ENCODE measurements at regions not wholly inside any gene's neighbourhood (a gene's known extent, or its start where the extent isn't known, plus 50 kb on each side); places are given as distances from the start of the nearest gene placed in this dataset.
"Not testable (repeated sequence)": the region's sequence is repeated elsewhere in the genome, so short reads cannot be mapped to it uniquely, and the experiment has no call there.

DNA sequence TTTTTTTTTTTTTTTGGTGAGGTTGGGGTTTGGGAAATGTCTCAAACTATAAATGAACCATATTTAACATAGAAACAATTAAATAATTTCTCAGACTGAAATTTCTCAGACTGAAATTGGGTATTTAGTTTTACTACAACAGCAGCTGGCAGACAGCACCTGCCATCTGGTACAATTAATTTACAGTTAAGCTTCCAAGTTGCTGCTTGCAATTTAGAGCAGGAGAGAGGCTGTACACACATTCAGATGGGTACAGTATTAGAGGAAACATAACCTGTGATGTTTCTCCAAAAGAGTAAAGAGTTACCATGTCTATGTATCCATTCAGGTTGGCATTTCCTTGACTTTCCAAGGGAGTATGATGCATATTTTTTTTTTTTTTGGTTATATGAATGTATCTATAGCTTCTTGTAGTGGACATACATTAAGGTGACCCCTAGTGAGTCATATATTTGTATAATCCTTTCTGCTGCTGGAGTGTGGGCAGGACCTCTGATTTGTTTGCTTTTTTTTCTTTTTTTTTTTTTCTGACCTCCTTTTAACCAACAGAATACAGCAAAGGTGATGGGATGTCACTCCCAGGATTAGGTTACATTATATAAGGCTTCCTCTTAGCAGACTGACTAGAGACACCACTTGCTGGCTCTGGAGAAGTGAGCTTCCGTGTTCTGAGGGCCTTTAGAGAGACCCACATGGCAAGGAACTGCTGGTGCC lies 201.7 kb downstream of the PTH2R start:
- DNase-seq, result no peak

DNA sequence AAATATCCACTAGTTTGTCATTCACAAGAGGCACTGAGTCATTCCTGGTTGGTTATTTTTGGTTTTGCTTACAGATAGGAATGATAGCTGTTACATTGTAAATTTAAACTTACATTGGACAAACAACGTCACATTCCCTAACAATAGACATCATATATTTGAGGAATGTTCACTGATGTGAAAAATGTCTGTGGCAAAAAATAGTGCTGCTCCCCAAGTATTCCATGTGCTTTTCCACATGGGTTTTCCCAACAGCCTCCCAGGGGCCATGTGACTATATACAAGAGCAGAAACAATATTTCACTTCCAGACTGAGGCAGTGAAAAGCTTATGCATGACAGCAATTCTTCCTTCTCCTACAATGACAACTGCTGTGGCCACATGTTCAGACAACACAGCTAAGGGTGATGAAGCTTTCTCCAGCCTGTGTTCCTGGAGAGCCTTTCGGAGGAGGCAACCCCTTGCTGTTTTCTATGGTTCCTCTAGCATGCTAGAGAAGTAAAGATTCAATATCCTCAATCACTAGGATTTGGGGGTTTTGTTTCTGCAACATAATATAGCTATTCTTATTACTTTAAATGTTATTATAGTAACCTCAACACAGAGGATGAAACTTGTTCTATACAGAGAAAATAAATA lies 202.7 kb downstream of the PTH2R start:
- DNase-seq, result no peak

DNA sequence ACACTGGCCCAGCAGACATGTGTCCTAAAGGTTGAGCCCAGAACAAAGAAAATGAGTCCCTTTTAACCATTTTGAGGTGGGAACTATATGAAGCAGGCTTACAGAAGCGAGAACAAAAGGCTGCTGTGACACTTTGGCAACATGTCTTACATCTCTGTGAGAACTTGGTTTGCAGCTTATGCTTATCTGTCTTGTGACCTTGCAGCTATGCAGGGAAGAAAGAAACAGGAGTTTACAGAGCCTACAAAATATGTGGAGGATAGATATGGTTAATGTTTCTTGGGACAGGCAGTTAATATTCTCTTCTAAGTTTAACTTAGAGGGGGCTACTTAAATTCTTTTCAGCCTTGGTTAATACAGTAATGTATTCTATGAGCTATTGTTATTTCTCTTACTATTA lies 209.1 kb downstream of the PTH2R start:
- not testable (repeated sequence) for DNase-seq

DNA sequence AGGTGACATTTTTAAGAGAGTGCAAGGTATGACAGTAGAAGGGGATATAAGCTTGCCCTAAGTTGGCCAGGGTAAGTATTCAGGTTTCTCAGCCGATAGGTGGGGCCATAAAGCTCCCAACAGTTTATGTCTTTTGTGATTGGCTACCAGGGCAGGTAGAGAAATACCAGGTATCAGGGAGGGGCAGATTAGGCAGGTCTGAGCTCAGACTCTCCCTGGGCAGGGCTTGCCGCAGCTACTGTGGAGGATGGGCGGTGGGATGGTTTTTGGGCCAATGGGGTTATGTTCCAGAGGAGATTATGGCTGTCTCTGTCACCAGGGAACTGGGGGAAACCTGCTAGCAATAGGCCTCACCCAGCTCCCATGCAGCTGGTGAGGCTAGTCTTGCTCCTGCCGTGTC lies 211.6 kb downstream of the PTH2R start:
- no peak for DNase-seq

DNA sequence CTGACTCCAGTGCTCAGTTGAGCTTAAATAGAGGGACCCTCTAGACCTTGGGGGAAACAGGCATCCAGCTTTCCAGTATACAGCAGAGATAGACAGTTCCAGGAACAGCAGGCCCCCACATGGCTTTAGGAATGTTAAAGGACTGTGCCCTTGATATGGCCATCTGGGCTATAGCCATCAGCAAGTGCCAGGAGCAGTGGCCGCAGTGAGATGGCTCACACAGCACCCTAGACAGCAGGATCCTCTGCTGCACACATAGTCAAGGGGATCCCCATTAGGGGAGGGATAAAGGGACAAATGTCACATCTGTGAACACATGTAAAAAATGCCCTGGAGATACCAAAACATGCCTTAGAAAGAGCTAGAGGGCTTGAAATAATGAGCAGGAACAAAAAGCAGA lies 213.4 kb downstream of the PTH2R start:
- DNase-seq, result no peak

DNA sequence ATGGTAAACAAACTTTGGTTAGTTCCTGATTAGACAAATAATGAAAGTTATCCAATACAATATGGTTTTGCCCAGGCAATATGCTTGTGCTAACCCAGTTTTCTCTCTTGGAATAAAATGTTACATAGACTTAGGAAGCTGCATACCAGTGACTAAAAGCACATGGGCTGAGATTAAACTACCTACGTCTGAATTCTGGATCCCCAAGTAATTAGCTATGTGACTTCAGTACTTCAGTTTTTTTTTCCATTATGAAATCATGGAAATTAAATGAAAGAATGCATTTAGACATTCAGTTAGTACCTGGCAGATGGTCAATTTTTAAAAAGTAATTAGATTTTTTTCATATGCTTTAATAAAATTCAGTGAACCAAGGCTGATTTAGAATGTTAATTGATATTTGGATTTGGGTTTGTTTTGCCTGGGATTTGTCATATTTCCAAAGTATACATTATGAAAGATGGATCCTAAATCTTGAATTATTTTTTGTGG lies 213.9 kb downstream of the PTH2R start:
- no peak for DNase-seq

DNA sequence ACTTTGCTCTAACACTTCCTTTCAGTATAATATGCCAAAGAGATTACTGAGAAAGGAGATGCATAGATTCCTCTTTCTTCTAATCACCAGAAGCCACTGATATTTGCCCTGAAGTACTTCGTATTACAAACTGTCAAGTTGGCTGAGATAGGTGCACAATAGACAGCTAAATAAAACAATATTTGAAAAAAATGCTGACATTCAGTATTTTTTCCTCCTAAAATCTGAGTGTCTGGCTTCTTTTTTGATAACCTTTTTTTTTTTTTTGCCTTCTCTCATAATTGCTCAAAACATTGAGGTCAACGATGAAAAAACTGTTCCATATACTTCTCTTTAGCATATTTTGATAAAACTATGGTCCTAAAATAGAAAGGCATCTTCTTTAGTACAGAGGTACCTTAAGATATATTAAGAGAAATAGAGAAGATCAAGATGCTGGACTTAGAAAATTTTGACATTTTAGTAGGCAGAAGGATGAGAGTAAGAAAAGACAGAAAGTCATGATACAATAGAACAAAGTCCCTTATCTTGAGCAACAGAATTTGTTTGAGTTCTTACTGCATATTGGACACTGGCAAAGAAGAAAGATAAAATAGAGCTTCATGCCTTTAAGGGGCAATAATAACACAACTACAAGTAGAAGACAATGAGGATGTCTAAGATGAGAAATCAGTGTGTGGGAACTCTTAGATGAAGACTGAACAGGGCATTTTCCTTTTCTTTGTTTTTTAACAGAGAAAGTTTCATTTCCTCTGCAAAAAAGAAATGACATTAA lies 220.7 kb downstream of the PTH2R start:
- no peak for DNase-seq

DNA sequence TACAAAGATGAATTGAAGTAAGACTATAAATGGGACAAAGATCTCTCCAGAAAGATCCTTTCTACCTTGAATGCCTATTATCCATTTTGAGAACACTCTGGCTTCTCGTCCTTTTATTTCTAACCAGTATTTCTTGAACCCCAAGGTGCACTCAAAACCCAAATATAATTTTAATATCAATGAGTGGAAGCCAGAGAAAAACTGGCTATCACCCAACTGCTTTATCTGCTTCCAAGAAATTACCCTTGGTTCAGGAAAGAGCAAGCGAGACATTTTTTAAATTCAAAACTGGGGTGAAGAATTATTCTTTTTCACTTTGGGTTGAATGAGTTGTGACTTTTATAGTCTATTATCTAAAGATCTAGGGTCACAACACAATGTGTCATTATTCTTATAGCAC lies 221.3 kb downstream of the PTH2R start:
- DNase-seq, result no peak

DNA sequence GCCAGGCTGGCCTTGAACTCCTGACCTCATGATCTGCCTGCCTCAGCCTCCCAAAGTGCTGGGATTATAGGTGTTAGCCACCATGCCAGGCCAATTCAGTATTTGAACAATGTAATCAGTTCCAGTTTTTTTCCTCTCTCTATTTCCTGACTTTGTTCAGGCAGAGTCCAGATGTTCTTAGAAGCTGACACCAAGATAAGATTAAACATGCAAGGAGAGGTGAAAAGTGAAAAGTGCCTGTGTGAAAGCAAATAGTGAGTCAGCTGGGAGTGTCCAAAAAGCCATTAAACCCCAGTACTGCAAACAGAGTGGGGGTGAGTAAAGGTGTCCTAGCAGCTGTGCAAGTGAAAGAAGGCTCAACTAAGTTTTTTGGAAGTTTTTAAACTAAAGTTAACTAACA lies 231.5 kb downstream of the PTH2R start:
- DNase-seq, result no peak

DNA sequence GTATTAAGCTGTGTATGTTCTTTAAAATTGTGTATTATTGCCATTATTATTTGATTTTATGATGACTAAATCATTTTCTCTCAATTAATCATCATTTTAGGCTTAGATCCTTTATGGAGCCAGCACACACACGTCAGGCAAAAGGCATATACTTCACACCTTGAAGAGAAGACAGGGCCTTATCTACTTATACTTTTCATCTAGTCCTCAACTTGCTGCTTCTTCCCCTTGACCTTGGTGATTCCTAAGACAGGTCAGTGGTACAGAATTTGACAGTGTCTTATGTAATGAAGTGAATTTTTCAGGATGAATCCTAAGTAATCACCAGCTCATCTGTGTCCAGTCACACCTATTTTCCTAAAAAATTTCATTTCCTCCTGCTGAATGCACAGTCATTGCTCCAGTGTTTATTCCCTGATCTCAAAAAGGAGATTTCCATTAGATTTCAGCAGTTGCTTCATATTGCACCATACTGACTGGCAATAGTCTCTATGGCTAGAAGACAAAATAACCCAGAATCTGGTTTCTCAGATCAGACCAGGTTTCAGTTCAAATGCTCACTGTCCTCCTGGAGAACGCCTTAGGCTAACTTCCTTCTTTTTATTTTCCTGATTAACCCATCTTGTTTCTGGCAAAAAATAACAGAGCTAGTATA lies 235.7 kb downstream of the PTH2R start:
- DNase-seq, result no peak

DNA sequence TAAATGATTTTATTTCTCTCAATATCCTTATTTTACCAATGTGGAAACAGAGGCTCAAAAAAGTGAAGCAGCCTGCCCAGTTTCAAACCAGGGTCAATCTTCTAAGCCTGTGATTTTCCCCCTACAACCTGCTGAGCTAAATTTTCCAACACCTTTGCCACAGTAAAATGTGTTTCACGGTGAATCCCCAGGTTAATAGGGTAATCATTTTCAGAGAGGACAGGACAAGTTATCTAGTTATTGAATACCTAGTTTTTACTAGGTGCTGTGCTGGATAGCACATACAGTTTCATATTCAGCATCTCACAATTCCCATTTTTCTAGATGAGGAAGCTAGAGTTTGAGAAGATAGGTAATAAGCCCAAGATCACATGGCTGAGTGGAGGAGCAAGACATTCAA lies 236.6 kb downstream of the PTH2R start:
- DNase-seq, result no peak

DNA sequence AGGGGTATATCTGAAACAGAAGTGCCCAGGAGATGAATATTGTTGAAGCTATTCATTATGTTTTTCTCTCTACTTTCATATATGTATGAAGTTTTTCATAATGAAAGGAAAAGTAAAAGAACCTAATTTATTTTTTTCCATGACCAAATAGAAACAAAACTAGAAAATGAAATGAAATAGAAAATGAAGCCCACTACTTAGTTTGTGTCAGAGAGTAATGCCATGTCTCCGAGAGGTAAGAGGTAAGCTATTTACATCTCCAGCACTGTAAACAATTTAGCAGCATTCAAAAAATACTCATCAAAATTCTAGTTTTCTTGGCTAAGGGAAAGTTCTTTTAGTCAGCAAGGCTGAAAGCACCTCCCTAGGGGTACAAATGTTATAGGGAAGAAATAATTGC lies 238.6 kb downstream of the PTH2R start:
- no peak for DNase-seq

DNA sequence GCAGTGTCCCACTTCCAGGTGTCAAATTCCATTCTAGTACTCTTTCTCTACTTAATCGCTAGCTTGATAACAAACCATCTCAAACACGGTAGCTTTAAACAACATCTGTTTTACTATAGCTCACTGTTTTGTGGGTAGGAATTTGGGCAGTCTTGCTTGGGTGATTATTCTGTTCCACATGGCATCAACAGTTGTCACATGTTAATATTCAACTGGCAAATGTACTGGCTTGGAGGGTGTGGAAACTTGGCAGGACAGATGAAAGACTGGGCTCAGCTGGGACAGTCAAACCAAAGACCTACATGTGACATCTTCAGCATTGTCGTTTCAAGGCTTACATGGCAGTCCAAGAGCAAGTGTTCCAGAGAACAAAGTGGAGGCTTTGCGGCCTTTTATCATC lies 241.8 kb downstream of the PTH2R start:
- no peak for DNase-seq

DNA sequence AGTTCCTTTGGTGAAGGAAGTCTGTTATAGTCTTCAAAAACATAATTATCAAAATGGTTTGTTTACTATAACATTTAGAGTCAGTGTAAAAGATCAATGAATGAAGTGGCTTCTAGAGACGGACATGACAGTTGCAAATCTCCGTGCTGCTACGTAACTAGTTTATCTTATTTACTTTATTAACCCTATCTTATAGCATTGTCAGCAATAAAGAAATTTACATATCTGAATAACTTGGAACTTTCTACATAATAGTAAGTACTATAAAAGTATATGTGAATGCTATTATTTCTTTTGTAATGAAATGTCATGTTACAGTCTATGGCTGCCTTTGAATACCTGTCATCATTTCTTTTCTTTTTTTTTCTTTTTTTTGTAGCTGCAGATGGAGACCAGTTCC lies 246.8 kb downstream of the PTH2R start:
- DNase-seq, result no peak

DNA sequence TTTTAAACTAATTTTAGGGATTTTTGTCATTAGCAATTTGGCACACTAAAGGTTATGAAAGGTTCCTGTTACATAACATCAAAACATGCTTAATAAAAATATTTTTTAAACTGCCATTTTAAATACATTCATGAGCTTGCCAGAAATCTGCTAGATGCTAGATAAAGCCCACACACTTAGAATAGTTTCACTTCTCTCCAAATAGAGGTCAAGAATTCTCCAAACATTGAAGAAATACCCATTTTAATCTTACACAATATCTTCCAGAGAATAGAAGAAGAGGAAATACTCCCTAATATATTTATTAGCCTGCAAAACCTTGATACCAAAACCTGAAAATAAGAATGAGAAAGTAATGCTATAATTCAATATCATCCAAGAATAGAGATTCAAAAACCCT lies 247.5 kb downstream of the PTH2R start:
- no peak for DNase-seq

DNA sequence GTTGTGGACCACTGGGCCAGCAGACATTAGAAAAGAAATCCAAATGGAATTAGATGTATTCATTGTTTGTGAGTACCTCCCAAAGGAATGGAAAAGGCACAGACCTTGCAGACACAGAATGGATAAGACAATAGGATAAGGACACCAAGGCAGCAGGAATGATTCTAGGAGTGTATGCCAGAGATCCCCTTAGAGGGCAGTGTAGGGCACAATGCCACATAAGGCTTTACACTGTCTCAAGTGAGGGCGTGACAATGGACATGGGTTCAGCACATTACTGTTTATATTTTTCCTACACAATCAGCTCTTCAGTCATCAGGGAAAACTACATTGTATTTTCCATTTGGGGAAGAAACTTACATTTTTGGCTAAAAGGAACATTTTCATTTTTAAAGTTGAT lies 250.9 kb downstream of the PTH2R start:
- no peak for DNase-seq

DNA sequence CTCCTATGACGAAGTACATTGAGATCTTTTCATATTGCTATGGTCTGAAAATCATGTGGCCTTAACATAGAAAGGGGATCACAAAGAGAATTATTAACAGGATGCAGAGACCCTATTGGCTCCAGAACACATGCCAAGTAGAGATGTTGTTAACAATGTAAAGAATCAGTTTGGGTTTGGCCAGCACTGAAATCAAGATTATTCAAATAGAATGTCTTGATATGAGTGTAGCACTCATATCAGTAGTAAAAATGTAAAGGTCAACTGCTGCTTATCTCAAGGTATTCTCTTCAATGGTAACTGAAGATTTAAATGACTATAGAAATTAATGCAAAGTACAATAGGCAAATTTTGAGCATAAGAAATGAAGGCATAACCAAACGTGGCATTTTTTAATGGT lies 262.8 kb downstream of the PTH2R start:
- no peak for DNase-seq

DNA sequence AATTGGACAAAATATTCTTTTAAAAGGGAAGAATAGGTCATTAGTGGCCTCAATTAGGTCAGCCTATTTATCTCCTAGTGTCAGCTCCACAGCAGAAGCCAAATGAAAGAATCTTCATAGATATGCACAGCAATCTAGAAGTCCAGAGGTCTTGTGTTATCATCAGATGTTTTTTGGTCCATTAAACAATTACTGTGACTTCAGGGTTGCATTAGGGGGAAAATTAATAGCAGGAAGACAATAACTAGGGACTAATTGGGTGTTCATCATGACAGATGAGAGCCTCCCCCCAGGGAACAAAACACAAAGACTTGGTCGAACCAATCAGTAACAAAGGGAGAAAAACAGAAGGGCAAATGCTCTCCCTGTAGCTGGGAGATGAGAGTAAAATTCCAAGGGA lies 264.7 kb downstream of the PTH2R start:
- no peak for DNase-seq

DNA sequence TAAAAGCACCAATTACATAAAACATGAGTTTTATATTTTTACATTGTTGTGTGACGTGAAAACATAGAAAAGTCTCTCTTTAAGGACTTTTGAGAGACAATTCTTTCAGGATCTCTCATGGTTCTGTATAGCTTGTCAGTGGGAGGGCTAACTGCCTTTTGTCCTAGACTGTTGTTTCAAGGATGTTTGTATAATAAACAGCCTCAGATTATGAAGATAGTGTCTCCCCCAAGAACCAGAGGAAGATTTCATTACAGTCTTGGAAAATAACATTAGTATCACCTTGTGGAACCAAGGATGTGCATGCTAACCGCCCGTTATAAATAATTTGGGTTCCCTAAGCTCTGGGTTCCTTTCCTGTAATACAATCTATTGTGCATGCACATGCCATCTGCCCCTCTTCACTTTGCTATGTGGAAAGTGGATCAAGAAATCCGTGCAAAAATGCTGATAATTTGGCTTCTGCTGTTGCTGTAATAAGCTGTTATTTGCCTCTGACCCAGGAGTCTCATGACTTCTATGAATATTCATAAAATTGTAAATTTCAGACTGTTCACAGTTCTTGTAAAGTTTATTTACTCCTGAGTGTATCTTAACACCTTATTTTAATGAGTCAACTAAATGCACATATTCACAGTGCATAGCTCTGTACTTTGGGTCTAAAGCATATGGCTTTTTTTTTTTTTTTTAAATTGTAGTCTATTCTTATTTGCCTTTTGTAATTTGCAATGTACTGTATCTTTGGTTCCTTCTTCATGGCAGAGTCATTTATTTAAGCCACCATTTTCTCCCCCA lies 265.5 kb downstream of the PTH2R start:
- no peak for DNase-seq

DNA sequence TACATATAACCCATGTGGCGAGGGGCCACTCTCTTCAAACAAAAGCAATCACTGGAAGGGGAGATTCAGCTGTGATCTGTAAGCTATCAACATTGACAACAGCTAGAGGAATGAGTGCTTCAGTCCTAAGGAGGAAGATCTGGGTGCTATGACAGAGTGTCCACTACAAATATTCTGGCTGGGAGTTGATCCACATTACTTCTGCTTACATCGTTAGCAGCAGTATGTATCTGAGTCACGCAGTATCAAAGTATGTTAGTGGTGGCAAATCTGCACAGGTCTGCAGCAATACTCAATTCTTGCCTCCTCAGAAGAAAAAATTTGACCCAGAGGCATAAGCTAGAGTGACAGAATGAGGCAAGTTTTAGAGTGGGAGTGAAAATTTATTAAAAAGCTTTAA lies 267.0 kb downstream of the PTH2R start:
- no peak for DNase-seq

DNA sequence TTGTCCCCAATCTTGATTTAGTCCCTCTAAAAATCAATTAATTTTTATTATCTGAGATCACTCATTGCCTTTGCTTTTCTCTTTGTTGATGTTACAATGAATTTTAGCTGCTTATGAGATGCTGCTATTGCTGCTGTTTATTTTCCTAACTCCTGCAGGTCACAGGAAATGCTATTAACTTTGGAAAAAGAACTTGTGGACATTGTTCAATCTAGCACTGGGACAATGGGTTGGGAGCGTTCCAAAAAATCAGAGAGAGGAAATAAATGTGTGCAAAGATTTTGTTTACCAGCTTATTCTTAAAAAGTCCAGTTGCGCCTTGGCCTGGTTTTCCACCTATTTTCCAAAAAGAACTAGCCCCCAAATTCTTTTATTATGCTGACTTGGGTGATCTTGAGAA lies 268.3 kb downstream of the PTH2R start:
- no peak for DNase-seq

DNA sequence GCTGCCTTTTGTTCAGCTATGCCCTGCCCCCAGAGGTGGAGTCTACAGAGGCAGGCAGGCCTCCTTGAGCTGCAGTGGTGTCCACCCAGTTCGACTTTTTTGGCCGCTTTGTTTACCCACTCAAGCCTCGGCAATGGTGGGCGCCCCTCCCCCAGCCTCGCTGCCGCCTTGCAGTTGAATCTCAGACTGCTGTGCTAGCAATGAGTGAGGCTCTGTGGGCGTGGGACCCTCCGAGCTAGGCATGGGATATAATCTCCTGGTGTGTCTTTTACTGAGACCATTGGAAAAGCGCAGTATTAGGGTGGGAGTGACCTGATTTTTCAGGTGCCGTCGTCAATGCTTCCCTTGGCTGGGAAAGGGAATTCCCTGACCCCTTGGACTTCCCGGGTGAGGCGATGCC lies 279.3 kb downstream of the PTH2R start:
- DNase-seq, result not testable (repeated sequence)

DNA sequence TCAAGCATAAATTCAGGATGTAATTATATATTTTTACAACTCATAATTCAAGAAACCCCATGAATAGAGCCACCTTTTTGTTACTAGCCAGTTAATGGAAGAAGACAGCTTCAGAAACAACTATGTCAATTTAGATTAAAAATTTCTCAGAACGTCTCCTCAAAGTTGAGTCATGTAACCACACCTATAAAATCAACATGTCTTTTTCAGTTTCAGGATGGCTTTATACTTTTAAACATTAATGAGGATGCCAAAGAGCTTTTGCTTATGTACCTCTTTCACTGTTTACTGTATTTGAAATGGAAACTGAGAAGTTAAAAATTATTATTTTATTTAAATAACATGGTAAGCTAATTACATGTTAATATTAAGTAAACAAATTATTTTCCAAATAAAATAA lies 280.1 kb downstream of the PTH2R start:
- DNase-seq, result no peak
